ENCODE measurements at regions not wholly inside any gene's neighbourhood (a gene's known extent, or its start where the extent isn't known, plus 50 kb on each side); places are given as distances from the start of the nearest gene placed in this dataset.
"Not testable (repeated sequence)": the region's sequence is repeated elsewhere in the genome, so short reads cannot be mapped to it uniquely, and the experiment has no call there.

DNA sequence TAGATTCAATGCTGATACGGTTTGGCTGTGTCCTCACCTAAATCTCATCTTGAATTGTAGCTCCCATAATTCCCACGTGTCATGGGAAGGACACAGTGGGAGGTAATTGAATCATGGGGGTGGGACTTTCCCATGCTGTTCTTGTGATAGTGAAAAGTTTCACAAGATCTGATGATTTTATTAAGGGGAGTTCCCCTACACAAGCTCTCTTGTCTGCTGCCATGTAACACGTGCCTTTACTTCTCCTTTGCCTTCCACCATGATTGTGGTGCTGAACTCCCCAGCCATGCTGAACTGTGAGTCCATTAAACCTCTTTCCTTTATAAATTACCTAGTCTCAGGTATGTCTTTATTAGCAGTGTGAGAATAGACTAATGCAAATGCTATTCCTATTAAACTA, 51.2 kb upstream of the GALNT7 start:
- H3K27ac ChIP-seq (ENCODE audit: low read depth, low read length); ATAC-seq: not testable (repeated sequence)

More for the DNA sequence above, 51.2 kb upstream of the GALNT7 start:
- H3K79me2 ChIP-seq (ENCODE audit: insufficient read depth, low read length); RAD21 ChIA-PET (ENCODE audit: low non-redundant PET in 1 of 2, low total read pairs in 2 of 2, uncharacterized antibody in 2 of 2, unreplicated experiment in 2 of 2); H3K9me2 ChIP-seq (ENCODE audit: insufficient read depth); H3K27me3 ChIP-seq (ENCODE audit: insufficient read depth, low read length); H4K20me1 ChIP-seq (ENCODE audit: insufficient read depth); H3K4me2 ChIP-seq (ENCODE audit: low read length); H3K4me3 ChIP-seq (replicated peaks in 1 of 2; ENCODE audit: low read depth in 1 of 2, low read length in 2 of 2); POLR2A ChIA-PET; H3K36me3 ChIP-seq (ENCODE audit: control insufficient read depth in 1 of 2, insufficient read depth in 2 of 2, low read length in 2 of 2); BruUV-seq (replicated peaks); H3K9me3 ChIP-seq (ENCODE audit: control insufficient read depth in 1 of 2, insufficient read depth in 1 of 2, low read depth in 1 of 2, low read length in 2 of 2); H3K9ac ChIP-seq (ENCODE audit: low read length); intact Hi-C loops (cut with micrococcal nuclease); DNase-seq (ENCODE audit: low read depth, low spot score); CTCF ChIA-PET; H2AFZ ChIP-seq (ENCODE audit: low read depth, low read length, poor library complexity, severe bottlenecking): not testable (repeated sequence)
- peaks cover 0 to 17% of the 10 kb centered on the region in 2 experiments; a peak in 2 of 4 replicates for H3K4me1 ChIP-seq (ENCODE audit: control insufficient read depth in 1 of 2, insufficient read depth in 2 of 2, low read length in 2 of 2)
